ENCODE measurements at regions not wholly inside any gene's neighbourhood (a gene's known extent, or its start where the extent isn't known, plus 50 kb on each side); places are given as distances from the start of the nearest gene placed in this dataset.

DNA sequence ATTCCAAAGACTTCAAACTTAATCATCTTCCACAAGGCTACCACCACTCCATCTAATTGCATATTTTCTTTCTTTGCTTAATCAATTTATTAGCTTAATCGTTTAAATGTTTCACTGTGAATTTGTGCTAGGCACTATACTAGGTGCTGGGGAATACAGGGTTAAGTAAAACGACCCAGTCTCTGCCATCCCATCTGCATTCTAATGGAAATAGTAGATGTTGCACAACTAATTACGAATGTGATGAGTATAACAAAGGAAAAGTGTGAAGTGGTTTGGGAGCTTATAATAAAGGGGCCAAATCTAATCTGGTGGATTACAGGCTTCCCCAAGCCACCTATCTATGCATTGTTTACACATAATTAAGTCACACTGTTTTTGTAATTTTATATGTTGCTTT, 147.1 kb downstream of the FAM181B start:
- TF ChIP-seq, protein P1, sequence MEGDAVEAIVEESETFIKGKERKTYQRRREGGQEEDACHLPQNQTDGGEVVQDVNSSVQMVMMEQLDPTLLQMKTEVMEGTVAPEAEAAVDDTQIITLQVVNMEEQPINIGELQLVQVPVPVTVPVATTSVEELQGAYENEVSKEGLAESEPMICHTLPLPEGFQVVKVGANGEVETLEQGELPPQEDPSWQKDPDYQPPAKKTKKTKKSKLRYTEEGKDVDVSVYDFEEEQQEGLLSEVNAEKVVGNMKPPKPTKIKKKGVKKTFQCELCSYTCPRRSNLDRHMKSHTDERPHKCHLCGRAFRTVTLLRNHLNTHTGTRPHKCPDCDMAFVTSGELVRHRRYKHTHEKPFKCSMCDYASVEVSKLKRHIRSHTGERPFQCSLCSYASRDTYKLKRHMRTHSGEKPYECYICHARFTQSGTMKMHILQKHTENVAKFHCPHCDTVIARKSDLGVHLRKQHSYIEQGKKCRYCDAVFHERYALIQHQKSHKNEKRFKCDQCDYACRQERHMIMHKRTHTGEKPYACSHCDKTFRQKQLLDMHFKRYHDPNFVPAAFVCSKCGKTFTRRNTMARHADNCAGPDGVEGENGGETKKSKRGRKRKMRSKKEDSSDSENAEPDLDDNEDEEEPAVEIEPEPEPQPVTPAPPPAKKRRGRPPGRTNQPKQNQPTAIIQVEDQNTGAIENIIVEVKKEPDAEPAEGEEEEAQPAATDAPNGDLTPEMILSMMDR (IDR thresholded peaks at IDR 0.05; ENCODE audit: low read depth, low read length) = no peak
- DNase-seq (ENCODE audit: extremely low read depth, low read depth) = no peak

DNA sequence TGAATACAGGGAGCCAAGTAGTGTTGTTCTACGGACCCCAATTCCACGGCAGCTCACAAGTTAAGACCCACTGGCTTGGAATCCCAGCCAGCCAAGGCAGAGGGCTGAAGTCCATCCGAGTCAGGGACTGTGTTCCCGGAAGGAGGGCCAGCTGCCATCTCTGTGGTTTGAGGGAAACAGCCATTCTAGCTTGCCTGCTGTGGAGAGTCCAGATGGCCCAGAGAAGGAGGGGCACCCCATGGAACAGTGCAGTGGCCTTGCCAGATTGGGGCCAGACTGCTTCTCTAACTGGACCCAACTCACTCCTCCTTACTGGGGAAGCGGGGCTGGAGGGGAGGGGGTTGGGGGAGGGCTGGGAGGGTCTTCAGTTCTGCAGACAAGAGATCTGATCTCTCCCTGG, 156.4 kb downstream of the FAM181B start:
- no peak for DNase-seq (ENCODE audit: extremely low read depth, low read depth)
- TF ChIP-seq, protein P1 (IDR thresholded peaks at IDR 0.05; ENCODE audit: low read depth, low read length) = no peak

DNA sequence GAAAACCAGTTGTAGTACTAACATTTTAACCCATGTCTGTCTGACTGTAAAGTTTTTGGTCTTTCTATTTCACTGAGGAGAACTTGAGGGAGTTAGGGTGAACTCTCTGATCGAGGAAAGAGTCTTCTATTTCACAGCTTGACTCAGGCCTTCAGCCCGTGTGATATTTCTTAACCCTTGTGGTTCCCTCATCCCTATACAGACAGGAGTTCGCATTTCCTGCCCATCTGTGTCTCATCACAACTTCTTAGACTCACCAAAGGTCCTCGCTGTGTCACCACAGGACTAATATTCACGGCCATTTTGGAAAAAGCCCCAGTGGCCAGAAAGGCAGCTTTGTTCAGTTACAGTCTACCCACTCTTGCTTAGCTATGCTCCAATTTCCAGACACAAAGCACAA, 172.8 kb downstream of the FAM181B start:
- TF ChIP-seq, protein P1 (IDR thresholded peaks at IDR 0.05; ENCODE audit: low read depth, low read length) = no peak
- no peak for DNase-seq (ENCODE audit: extremely low read depth, low read depth)

DNA sequence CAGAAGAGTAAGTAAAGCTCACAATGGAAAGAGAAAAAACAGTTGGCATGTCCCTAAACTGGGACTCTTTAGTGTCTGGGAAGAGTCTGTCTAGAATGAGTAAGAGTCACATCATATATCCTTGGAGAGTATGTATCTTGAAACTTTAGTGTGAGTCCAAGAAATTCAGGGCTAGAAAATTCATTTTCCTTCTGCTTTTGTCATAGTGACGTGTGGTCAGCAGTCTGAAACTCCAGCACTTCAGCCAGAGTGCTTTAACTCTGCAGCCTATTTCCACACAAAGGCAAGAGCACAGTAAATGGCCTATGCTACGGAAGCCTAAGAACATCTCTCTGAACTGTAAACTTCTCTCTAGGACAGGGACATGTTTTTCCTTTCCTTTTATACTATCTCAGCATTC, 174.1 kb downstream of the FAM181B start:
- TF ChIP-seq, protein P1 (IDR thresholded peaks at IDR 0.05; ENCODE audit: low read depth, low read length) = no peak

DNA sequence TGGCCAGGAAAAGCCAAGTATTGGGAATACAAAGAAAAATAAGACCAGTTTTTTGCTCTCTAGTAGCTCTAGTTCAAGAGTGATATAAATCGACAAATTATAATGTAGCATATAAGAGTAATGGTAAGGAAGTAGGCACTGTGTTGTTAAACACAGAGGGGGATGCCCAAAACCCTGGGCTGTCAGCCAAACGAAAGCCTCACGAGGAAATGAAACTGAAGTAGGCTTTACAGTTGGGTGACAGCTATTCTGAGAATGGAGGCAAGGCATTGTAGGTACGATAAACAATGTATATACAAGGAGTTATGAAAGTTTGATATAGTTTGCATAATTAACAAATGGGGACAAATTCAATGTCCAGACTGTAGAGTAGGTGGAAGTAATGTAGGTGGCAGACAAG, 176.4 kb downstream of the FAM181B start:
- TF ChIP-seq, protein P1 (IDR thresholded peaks at IDR 0.05; ENCODE audit: low read depth, low read length) = no peak
- no peak for DNase-seq (ENCODE audit: extremely low read depth, low read depth)

More for the DNA sequence above, 174.1 kb downstream of the FAM181B start:
- DNase-seq (ENCODE audit: extremely low read depth, low read depth) = no peak

DNA sequence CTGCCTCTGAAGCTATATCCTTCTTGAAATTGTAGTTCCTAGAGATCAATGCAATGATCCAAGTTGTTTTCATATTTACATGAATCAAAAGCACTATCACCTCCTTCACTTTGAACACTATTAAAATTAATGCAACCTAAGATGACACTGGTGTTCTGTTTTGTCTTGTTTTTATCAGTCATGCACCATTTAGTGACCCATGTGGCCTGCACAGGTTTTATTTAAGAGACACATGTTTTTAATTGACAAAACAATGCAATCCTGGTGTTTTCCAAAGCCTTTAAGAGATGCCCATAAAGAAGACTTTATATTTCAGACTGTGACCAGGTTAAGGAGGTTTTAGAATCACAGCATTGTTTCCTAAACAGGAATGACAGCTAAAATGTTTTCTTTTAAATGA, 177.5 kb downstream of the FAM181B start:
- DNase-seq (ENCODE audit: extremely low read depth, low read depth) = no peak
- TF ChIP-seq, protein P1 (IDR thresholded peaks at IDR 0.05; ENCODE audit: low read depth, low read length) = no peak

DNA sequence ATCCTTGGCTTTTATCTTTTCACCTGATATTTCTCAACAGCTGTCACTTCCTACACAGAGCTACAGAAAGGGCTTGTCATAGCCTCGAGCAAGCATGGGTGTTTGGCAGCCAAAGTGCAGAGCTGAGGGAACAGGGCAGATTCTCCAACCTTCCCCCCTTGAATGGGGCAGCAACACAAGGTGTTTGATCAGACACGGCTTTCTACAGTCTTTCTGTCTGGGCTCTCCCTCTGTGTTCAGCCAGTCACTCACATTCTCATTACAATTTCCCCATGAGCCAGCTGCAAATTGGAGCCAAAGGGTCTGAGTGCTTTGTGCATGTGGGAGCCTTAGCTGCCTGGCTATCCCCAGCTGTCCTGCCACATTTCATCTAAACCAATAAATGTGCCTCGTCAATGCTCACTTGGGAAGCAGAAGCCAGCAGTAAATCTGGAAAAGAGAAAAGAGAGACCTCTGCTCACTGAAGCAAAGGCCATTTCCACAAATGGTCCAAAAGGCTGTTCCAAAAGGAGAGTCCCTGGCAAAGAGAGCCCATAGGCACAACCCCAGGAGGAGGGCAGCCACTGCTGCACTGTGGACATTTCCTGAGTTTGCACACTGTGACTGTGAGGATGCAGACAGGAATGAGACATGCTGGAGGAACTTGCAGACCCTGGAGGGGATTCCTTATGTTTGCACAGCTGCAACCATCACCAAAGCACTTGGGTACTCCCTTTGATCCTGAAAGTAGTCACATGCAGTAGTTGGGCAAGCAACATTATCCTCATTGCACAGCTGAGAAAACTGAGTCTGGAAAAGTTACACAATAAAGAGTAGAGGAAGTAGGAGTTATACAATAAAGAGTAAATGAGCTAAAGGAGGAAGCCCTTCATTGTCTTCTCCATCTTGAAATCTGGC, 186.8 kb downstream of the FAM181B start:
- DNase-seq (ENCODE audit: extremely low read depth, low read depth) = no peak
- TF ChIP-seq, protein P1 (IDR thresholded peaks at IDR 0.05; ENCODE audit: low read depth, low read length) = no peak

Measured in AG09319 (cell line).